IMR-90 (cell line): ENCODE measurements at regions not wholly inside any gene's neighbourhood (a gene's known extent, or its start where the extent isn't known, plus 50 kb on each side); places are given as distances from the start of the nearest gene placed in this dataset.

Experiments used
- ATAC-seq: fragments of 200-7000 bp; cut with Tn5 transposase; 2 replicates; pipeline ENCODE4 v1.9.1; 2020; ENCODE audit warnings: low read depth, mild to moderate bottlenecking, moderate library complexity
- BruUV-seq: library from RNA; stranded (reverse); fragments of 400-500 nt; replicated peaks from 2 replicates; lab custom pipeline; 2021; lab: Mats Ljungman, UMichigan
- CTCF ChIA-PET: fragments of 300-600 bp; formaldehyde crosslinking; extraction: SDS; loops from one replicate; lab custom pipeline; 2021; ENCODE audit warnings: antibody characterized with exemption; lab: Yijun Ruan, JAX
- POLR2A ChIA-PET: fragments of 300-600 bp; sonication (Branson Sonifier 250); formaldehyde crosslinking; loops from one replicate; lab custom pipeline; 2022; ENCODE audit warnings: antibody characterized with exemption; ENCODE audit not compliant: unreplicated experiment; lab: Charles Lee
- DNase-seq: peaks from one replicate; pipeline ENCODE4 v3.0.0; 2013
- H2AFZ ChIP-seq: replicated peaks from 2 replicates; pipeline ENCODE3; 2013; ENCODE audit warnings: low read length, mild to moderate bottlenecking; ENCODE audit not compliant: poor library complexity
- H2AK5ac ChIP-seq: 2 replicates; pipeline ENCODE4 v1.6.1; 2013; ENCODE audit warnings: low read depth, low read length, inconsistent platforms
- H2AK9ac ChIP-seq: replicated peaks from 2 replicates; pipeline ENCODE3; 2013; ENCODE audit warnings: mild to moderate bottlenecking, low read depth, low read length, moderate library complexity; ENCODE audit not compliant: poor library complexity
- H2BK120ac ChIP-seq: 2 replicates; pipeline ENCODE4 v1.6.1; 2013; ENCODE audit warnings: low read depth, low read length, inconsistent platforms
- H2BK15ac ChIP-seq: 3 replicates; pipeline ENCODE4 v1.6.1; 2013; ENCODE audit warnings: low read depth, low read length, inconsistent platforms
- H2BK20ac ChIP-seq: 2 replicates; pipeline ENCODE4 v1.6.1; 2013; ENCODE audit warnings: low read depth, mild to moderate bottlenecking, inconsistent platforms, low read length, moderate library complexity
- H2BK5ac ChIP-seq: 2 replicates; pipeline ENCODE4 v1.6.1; 2013; ENCODE audit warnings: mild to moderate bottlenecking, low read depth, low read length, inconsistent platforms; ENCODE audit not compliant: poor library complexity, severe bottlenecking
- H3K14ac ChIP-seq: replicated peaks from 2 replicates; pipeline ENCODE4 v1.6.1; 2013; ENCODE audit warnings: low read depth, low read length, inconsistent platforms
- H3K18ac ChIP-seq: 2 replicates; pipeline ENCODE4 v1.6.1; 2013; ENCODE audit warnings: low read depth, low read length, control low read depth
- H3K23ac ChIP-seq: 2 replicates; pipeline ENCODE4 v1.6.1; 2013; ENCODE audit warnings: low read depth, low read length, inconsistent platforms
- H3K27ac ChIP-seq: 2 replicates; pipeline ENCODE4 v1.5.1; 2013; ENCODE audit warnings: mild to moderate bottlenecking, control low read depth, low read length; ENCODE audit not compliant: insufficient read depth
- H3K27me3 ChIP-seq: 2 replicates; pipeline ENCODE4 v1.6.1; 2013; ENCODE audit warnings: low read length; ENCODE audit not compliant: control insufficient read depth, insufficient read depth
- H3K36me3 ChIP-seq: 2 replicates; pipeline ENCODE4 v1.6.1; 2013; ENCODE audit warnings: low read length, mixed read lengths; ENCODE audit not compliant: control insufficient read depth, insufficient read depth
- H3K4ac ChIP-seq: 2 replicates; pipeline ENCODE4 v1.6.1; 2013; ENCODE audit warnings: low read depth, low read length, inconsistent platforms
- H3K4me1 ChIP-seq: 2 replicates; pipeline ENCODE4 v1.6.1; 2013; ENCODE audit warnings: low read length, mixed read lengths; ENCODE audit not compliant: control insufficient read depth, insufficient read depth
- H3K4me2 ChIP-seq: 2 replicates; pipeline ENCODE4 v1.6.1; 2013; ENCODE audit warnings: low read depth, mild to moderate bottlenecking, control low read depth, low read length, moderate library complexity
- H3K4me3 ChIP-seq: 2 replicates; pipeline ENCODE4 v1.5.1; 2013; ENCODE audit warnings: low read depth, mild to moderate bottlenecking, control low read depth, low read length, moderate library complexity; ENCODE audit not compliant: insufficient read depth
- H3K56ac ChIP-seq: 2 replicates; pipeline ENCODE4 v1.6.1; 2013; ENCODE audit warnings: low read length, inconsistent platforms; ENCODE audit not compliant: insufficient read depth; ENCODE audit errors: extremely low read depth
- H3K79me1 ChIP-seq, 2 experiments: 2 replicates each; pipeline ENCODE4 v1.6.1; 2013; ENCODE audit warnings: low read length in 2 of 2, inconsistent platforms in 1 of 2, low read depth in 1 of 2
- H3K9ac ChIP-seq: 2 replicates; pipeline ENCODE4 v1.6.1; 2013; ENCODE audit warnings: low read depth, low read length, control low read depth
- H3K9me1 ChIP-seq: 2 replicates; pipeline ENCODE4 v1.6.1; 2013; ENCODE audit warnings: low read length, inconsistent platforms; ENCODE audit not compliant: insufficient read depth
- H3K9me3 ChIP-seq: 2 replicates; pipeline ENCODE4 v1.6.1; 2013; ENCODE audit warnings: low read length; ENCODE audit not compliant: control insufficient read depth, insufficient read depth
- H4K20me1 ChIP-seq: 2 replicates; pipeline ENCODE4 v1.6.1; 2013; ENCODE audit warnings: low read length, inconsistent platforms; ENCODE audit not compliant: insufficient read depth
- H4K5ac ChIP-seq: 2 replicates; pipeline ENCODE4 v1.6.1; 2013; ENCODE audit warnings: mild to moderate bottlenecking, low read depth, low read length, control low read depth
- H4K8ac ChIP-seq, 2 experiments: 2 replicates each; pipeline ENCODE4 v1.6.1; 2013; ENCODE audit warnings: low read depth in 2 of 2, low read length in 2 of 2, control low read depth in 1 of 2, inconsistent platforms in 1 of 2
- H4K91ac ChIP-seq: 2 replicates; pipeline ENCODE4 v1.6.1; 2013; ENCODE audit warnings: low read depth, low read length, inconsistent platforms; ENCODE audit not compliant: insufficient read depth
- CEBPB ChIP-seq: IDR thresholded peaks from 2 replicates; pipeline ENCODE4 v1.6.1; 2012; ENCODE audit warnings: low read depth, low read length, improper control_type of control experiment
- ELK1 ChIP-seq: fragments of 150-350 bp; IDR thresholded peaks from 2 replicates; pipeline ENCODE4 v1.6.1; 2016; ENCODE audit warnings: low read depth, mild to moderate bottlenecking, low read length, moderate library complexity, borderline replicate concordance
- MAFK ChIP-seq: IDR thresholded peaks from 2 replicates; pipeline ENCODE4 v1.6.1; 2012; ENCODE audit warnings: low read depth, low read length, improper control_type of control experiment
- WGBS, 2 experiments: methylation state at CpG; one replicate each; pipeline versions ENCODE4 v1.1.5 to v1.1.7; 2013; ENCODE audit warnings: missing lambda C conversion rate in 2 of 2; ENCODE audit not compliant: insufficient read length in 1 of 2; ENCODE audit errors: extremely low coverage in 2 of 2; 5-methylcytosine and 5-hydroxymethylcytosine counted together
- dilution Hi-C: fragments of 300-500 bp; cut with HindIII; formaldehyde crosslinking; loops from one replicate; pipeline ENCODE4 v1.14.3; 2018; ENCODE audit warnings: low sequenced_read_pairs; ENCODE audit not compliant: unreplicated experiment
- in situ Hi-C: fragments of 300-500 bp; cut with MboI; formaldehyde crosslinking; loops from 3 replicates; pipeline ENCODE4 v1.14.3; 2019; ENCODE audit warnings: low sequenced_read_pairs, inconsistent platforms, mixed read lengths
- intact Hi-C: fragments of 100-400 bp; cut with micrococcal nuclease; formaldehyde crosslinking; loops from 2 replicates; pipeline ENCODE4 v1.10.0; 2022

DNA sequence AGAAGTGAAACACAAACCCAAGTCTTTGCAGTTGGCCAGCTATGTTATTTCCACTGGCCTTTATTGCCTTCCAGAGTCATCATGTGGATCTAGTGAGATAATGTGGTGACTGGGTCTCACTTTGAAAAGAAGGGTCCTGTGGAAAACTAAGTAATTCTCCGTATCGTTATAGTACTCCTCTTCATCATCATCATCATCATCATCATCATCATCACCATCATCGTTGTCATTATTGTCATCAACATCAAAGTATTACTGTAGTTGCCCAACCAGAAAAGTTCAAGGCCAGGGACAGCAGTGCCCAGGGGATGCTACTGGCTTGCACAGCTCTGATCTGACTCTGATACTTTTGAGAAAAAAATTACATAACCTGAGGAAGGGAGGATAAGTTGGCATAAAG, 295.6 kb upstream of the F9 start:
- Histone ChIP-seq H2AK9ac (no peak overlapping the region), H2BK120ac (no peak overlapping the region), H3K23ac (no peak overlapping the region), H3K56ac (no peak overlapping the region), H2AK5ac (no peak overlapping the region), H3K4me3 (no peak overlapping the region), H2BK5ac (no peak overlapping the region), H4K5ac (no peak overlapping the region), H3K9me1 (no peaks in the 10 kb centered on the region), H3K27me3 (no peaks in the 10 kb centered on the region), H3K4ac (no peak overlapping the region), H3K9me3 (peaks cover 4% of the 10 kb centered on the region; the same call in 1 of the 2 replicates), H2BK20ac (no peak overlapping the region), H3K4me2 (no peak overlapping the region), H2AFZ (no peak overlapping the region), H4K20me1 (no peaks in the 10 kb centered on the region), H3K4me1 (no peaks in the 10 kb centered on the region), H3K18ac (no peak overlapping the region), H3K36me3 (no peaks in the 10 kb centered on the region), H3K14ac (no peak overlapping the region), H4K91ac (no peak overlapping the region), H3K27ac (no peak overlapping the region), H3K79me1 (no peaks in the 10 kb centered on the region), H3K9ac (no peak overlapping the region), H2BK15ac (no peak overlapping the region), H4K8ac (no peak overlapping the region)
- CTCF ChIA-PET: no interaction called here
- dilution Hi-C loops (no loop called here), in situ Hi-C loops (no loop called here), intact Hi-C loops (no loop called here)
- ATAC-seq (no peak), DNase-seq (no peak)
- no peak for TF ChIP-seq MAFK
- no peak for TF ChIP-seq CEBPB
- TF ChIP-seq ELK1: no peak
- BruUV-seq: no TSS peak
- POLR2A ChIA-PET: no interaction called here
- no CpG with 5 or more reads among the region's 3 CpGs for WGBS, 2 experiments
